ENCODE measurements at regions not wholly inside any gene's neighbourhood (a gene's known extent, or its start where the extent isn't known, plus 50 kb on each side); places are given as distances from the start of the nearest gene placed in this dataset.

- no peaks in the 10 kb centered on the region for H3K27me3 ChIP-seq
- no peaks in the 10 kb centered on the region for H3K9me3 ChIP-seq
- in situ Hi-C loops (cut with MboI; ENCODE audit: low sequenced_read_pairs in 4 of 4) (no loop called here), intact Hi-C loops (cut with DNase I; ENCODE audit: low total_unique reads) (no loop called here)
- no peak overlapping the region for H3K27ac ChIP-seq
- DNase-seq (no peak), ATAC-seq (no peak)
- H3K4me3 ChIP-seq, result no peak overlapping the region
- no peaks in the 10 kb centered on the region for H3K36me3 ChIP-seq
- TF ChIP-seq CTCF (IDR thresholded peaks at IDR 0.05 in 4 of 5, conservative IDR thresholded peaks at IDR 0.05 in 1 of 5), result no peak
- TF ChIP-seq POLR2A (IDR thresholded peaks at IDR 0.05), result no peak
- no peaks in the 10 kb centered on the region for H3K4me1 ChIP-seq
These were observed 121.4 kb upstream of the RAP1B start for GRCh38 chr12:68489273-68489672.

- H3K4me1 ChIP-seq, result peaks cover 0 to 2% of the 10 kb centered on the region in 2 donors
- no peaks in the 10 kb centered on the region for H3K27me3 ChIP-seq
- no peak for ATAC-seq
- DNase-seq, result no peak
- H3K9me3 ChIP-seq, result no peaks in the 10 kb centered on the region
- no peaks in the 10 kb centered on the region for H3K36me3 ChIP-seq
- H3K4me3 ChIP-seq, result no peak overlapping the region
- TF ChIP-seq POLR2A (IDR thresholded peaks at IDR 0.05), result no peak
- TF ChIP-seq CTCF (IDR thresholded peaks at IDR 0.05 in 4 of 5, conservative IDR thresholded peaks at IDR 0.05 in 1 of 5), result no peak
- H3K27ac ChIP-seq, result no peak overlapping the region
- in situ Hi-C loops (cut with MboI; ENCODE audit: low sequenced_read_pairs in 4 of 4) (no loop called here), intact Hi-C loops (cut with DNase I; ENCODE audit: low total_unique reads) (no loop called here)
These were observed 120.2 kb upstream of the RAP1B start for GRCh38 chr12:68490476-68490875.

- H3K36me3 ChIP-seq, result no peaks in the 10 kb centered on the region
- H3K27me3 ChIP-seq, result no peaks in the 10 kb centered on the region
- no peaks in the 10 kb centered on the region for H3K9me3 ChIP-seq
- intact Hi-C loops (cut with DNase I; ENCODE audit: low total_unique reads), result no loop called here
- in situ Hi-C loops (cut with MboI; ENCODE audit: low sequenced_read_pairs in 4 of 4), result no loop called here
- H3K4me3 ChIP-seq, result no peak overlapping the region
- TF ChIP-seq POLR2A (IDR thresholded peaks at IDR 0.05) (no peak), CTCF (IDR thresholded peaks at IDR 0.05 in 4 of 5, conservative IDR thresholded peaks at IDR 0.05 in 1 of 5) (no peak)
- no peak overlapping the region for H3K27ac ChIP-seq
- ATAC-seq, result no peak
- H3K4me1 ChIP-seq, result peaks cover 4 to 6% of the 10 kb centered on the region in 2 donors
- DNase-seq, result no peak
These were observed 119.3 kb upstream of the RAP1B start for GRCh38 chr12:68491204-68491960.

GRCh38 chr12:68495336-68496070, 115.2 kb upstream of the RAP1B start:
- Histone ChIP-seq H3K27ac (peak overlapping the region; percentile 2 to 44 (median 34)), H3K4me3 (no peak overlapping the region), H3K4me1 (peaks cover 4 to 6% of the 10 kb centered on the region in 2 donors), H3K36me3 (no peaks in the 10 kb centered on the region), H3K27me3 (no peaks in the 10 kb centered on the region), H3K9me3 (no peaks in the 10 kb centered on the region)
- in situ Hi-C loops (cut with MboI; ENCODE audit: low sequenced_read_pairs in 4 of 4) (no loop called here), intact Hi-C loops (cut with DNase I; ENCODE audit: low total_unique reads) (loop anchor here (5.0 kb wide), 1 partner anchor 138 kb away; no protein-coding TSS in a partner anchor)
- no peak for DNase-seq
- peak; percentile 61 to 85 for ATAC-seq
- TF ChIP-seq CTCF (IDR thresholded peaks at IDR 0.05 in 4 of 5, conservative IDR thresholded peaks at IDR 0.05 in 1 of 5), result no peak
- no peak for TF ChIP-seq POLR2A (IDR thresholded peaks at IDR 0.05)
